NCI-H1048 (cell line): ENCODE measurements at regions not wholly inside any gene's neighbourhood (a gene's known extent, or its start where the extent isn't known, plus 50 kb on each side); places are given as distances from the start of the nearest gene placed in this dataset.

Source experiments
- DNase-seq: peaks from one replicate; lab custom pipeline; 2025; lab: John Stamatoyannopoulos, UW

DNA sequence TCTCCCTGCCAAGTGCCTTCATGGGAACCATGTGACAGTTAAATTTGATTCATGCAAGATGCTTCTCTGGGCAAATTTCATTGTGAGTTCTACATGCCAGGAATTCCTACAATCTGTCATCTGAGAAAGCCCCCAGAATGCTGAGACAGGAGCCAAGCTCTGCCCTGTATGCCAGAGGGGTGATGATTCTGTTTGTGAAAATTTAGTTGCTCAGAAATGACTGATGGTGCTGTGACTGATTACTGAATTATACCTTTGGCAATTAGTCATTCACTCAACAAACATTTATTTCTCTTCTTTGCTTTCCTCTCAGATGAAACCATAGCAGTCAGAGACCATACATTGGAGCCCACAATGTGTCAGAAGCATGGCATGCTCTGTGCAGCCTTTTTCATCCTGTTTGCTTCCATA, 69.0 kb upstream of the ZBED5 start:
- DNase-seq = no peak

DNA sequence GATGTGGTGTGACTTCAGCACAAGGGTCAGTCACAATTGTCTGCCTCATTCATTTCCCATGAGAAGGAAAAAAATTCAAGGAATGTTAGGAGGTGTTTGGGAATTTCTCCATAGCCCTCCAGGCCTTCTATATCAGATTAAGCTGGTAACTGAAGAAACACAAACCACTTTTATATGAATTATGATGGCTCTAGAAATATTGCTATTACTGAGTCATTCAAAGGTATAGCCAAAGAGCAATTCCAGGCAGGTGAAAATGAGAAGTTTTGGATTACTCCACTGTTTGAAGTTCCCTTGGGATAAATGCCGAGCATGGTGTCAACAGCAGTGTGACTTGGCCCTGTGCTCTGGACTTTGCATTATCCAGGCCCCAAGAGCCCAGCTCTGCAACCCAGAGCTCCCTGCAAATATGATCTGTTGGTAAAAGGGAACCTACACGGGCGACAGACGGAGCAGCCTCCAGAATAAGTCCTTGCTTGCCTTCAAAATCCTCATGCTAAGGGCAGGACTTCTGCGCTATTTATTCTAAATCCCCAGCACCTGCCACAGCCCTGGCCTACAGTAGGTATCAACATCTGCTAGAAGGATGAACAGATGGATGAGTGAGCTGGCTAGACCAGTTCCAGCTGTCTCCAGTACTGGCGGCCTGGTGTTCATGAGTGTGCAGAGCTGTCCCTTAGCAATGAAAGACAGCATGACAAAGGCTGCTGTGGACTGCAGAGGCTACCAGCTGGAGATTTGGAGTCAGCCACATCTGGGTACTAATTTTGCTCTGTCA, 67.5 kb upstream of the ZBED5 start:
- DNase-seq = no peak

- DNase-seq = no peak
Measured at GRCh38 chr11:10923882-10924281, 66.0 kb upstream of the ZBED5 start.

GRCh38 chr11:10922892-10923291, 65.0 kb upstream of the ZBED5 start:
- DNase-seq = no peak

- DNase-seq = no peak
Measured at GRCh38 chr11:10920875-10921274, 63.0 kb upstream of the ZBED5 start.

DNA sequence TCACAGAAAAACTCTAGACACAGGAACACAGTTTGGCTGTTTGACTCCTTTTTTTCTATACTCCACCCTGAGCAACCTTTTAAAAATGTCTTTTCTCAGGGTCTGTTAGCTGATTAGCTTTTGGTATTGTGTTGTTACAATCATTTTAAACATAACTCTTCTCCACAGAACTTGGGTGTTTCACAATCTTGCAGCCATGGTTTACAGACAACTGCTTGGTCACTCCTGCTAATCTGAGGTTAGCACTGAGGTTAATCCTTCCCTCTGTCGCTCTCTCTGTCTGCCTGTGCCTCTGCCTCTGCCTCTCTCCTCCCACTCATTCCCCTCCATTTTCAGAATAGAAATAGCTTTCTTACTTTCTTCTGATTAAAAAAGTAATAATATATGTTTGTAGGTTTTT, 62.4 kb upstream of the ZBED5 start:
- no peak for DNase-seq

DNA sequence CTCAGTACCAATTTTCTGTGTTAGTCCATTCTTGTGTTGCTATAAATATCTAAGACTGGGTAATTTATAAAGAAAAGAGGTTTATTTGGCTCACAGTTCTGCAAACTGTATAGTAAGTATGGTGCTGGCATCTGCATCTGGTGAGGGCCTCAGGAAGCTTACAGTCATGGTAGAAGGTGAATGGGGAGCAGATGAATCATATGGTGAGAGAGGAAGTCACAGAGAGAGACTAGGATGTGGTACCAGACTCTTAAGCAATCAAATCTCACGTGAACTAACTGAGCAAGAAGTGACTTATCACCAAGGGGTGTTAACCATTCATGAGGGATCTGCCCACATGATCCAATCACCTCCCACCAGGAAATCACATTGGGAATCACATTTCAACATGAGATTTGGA, 60.8 kb upstream of the ZBED5 start:
- no peak for DNase-seq

DNA sequence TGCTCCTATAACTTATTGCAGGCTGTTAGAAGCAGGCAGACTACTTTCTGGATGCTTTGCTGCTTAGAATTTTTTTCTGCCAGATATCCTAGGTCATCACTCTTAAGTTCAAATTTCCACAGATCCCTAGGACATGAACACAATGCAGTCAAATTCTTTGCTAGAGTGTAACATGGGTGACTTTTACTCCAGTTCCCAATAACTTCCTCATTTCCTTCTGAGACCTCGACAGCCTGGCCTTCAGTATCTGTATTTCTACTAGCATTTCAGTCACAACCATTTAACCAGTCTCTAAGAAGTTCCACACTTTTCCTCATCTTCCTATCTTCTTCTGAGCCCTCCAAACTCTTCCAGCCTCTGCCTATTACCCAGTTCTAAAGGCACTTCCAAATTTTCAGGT, 60.4 kb upstream of the ZBED5 start:
- DNase-seq = no peak

- DNase-seq = no peak
Measured at GRCh38 chr11:10917802-10918201, 59.9 kb upstream of the ZBED5 start.

DNA sequence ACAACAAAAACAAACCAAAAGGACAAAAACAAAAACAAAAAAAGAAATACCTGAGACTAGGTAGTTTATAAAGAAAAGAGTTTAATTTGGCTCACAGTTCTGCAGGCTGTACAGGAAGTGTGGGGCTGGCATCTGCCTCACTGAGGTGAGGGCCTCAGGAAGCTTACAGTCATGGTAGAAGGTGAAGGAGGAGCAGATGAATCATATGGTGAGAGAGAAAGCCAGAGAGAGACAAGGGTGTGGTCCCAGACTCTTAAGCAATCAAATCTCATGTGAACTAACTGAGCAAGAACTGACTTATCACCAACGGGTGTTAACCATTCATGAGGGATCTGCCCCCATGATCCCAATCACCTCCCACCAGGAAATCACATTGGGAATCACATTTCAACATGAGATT, 58.8 kb upstream of the ZBED5 start:
- DNase-seq = no peak

GRCh38 chr11:10914050-10914449, 56.2 kb upstream of the ZBED5 start:
- no peak for DNase-seq

DNA sequence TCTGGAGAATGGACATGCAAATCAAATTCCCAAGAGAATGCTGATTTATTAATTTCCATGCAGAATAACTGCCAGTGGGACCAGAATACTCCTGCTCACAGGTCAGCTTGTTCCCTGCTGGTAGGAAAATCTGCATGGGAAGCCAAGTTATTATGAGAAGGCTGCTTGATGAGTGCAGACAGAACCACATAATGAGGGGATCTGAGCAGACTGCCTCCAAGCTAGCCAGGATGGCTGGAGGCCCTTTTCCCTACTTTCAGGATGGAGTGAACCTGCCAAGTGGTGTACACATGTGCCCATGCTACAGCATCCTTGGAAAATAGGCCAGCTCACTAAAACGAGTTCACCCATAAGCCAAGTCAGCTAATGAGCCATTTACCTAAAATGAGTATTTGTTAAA, 55.2 kb upstream of the ZBED5 start:
- no peak for DNase-seq

DNA sequence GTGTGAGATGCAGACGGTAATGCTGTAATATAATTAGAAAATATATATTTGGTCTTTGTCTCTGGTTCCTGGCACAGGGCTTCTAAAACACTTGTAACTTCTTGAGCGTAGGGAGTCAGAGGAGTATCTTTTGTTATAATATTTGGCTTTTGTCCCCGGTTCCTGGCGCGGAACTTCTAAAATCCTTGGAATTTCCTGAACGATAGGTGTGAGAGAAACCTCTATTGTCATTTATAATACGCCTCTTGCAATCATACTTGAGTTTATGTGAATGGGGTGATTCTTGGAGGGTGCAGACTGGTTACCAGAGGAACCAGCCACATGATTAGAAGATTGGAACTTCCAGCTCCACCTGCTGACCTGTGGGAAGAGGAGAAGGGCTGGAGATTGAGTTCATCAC, 54.1 kb upstream of the ZBED5 start:
- DNase-seq = no peak

GRCh38 chr11:10909141-10909883, 51.5 kb upstream of the ZBED5 start:
- no peak for DNase-seq

DNA sequence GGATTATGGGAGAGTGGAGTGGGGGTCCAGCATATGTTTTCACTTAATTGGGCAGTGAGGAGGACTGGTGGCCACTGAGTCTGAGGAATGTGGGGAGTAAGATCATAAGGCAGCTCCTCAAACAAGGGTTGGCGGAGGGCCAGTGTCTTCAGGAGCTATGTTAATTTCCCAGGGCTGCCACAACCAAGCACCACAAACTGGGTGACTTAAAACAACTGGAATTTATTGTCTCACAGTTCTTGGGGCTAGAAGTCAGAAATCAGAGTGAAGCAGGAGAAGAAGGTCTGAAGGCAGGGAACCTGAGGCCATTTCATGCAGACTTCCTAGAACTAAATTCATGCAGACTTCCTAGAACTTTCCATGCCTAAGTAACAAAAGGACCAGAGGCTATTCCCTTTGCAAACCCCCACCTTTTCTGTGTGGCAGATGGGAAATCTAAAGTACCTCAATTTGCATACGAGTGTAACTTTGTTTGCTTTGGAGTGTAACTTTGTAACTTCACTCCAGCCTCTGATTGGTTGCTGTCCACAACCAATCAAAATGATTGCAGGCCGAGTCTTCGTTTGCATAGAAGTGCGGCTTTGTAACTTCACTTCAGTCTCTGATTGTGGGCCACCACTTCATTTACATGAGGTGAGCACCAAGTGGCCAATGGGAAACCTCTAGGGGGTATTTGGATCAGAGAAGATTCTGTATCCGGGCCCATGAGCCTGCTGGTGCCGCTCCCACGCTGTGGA, 50.5 kb upstream of the ZBED5 start:
- DNase-seq = peak; percentile 64
